GM23338 (cell line): ENCODE measurements at regions not wholly inside any gene's neighbourhood (a gene's known extent, or its start where the extent isn't known, plus 50 kb on each side); places are given as distances from the start of the nearest gene placed in this dataset.

Experiments used
- CREB1 ChIP-seq: fragments of 250-450 bp; sonication (Bioruptor Pico); IDR thresholded peaks from 2 replicates; pipeline ENCODE4 v1.5.0; 2020; ENCODE audit warnings: low read depth, mild to moderate bottlenecking, moderate library complexity
- EZH2 ChIP-seq: fragments of 200-600 bp; sonication (generic); IDR thresholded peaks from one replicate; pipeline ENCODE4 v1.8.0; 2017; ENCODE audit warnings: antibody characterized with exemption, mild to moderate bottlenecking, low read depth; ENCODE audit not compliant: unreplicated experiment
- EZH2phosphoT487 ChIP-seq: fragments of 200-600 bp; sonication (generic); IDR thresholded peaks from one replicate; pipeline ENCODE4 v1.8.1; 2018; ENCODE audit warnings: antibody characterized with exemption; ENCODE audit not compliant: unreplicated experiment
- POLR2AphosphoS5 ChIP-seq: IDR thresholded peaks from 2 replicates; pipeline ENCODE4 v1.6.1; 2016; ENCODE audit warnings: antibody characterized with exemption, low read depth
- STAT1 ChIP-seq: IDR thresholded peaks from one replicate; pipeline ENCODE4 v1.6.1; 2016; ENCODE audit warnings: antibody characterized with exemption; ENCODE audit not compliant: unreplicated experiment
- TF ChIP-seq, protein P1 (sequence below), 2 experiments: fragments of 200-600 bp in 1 of 2; sonication (generic) in 1 of 2; conservative IDR thresholded peaks; 2 replicates each; pipeline versions ENCODE4 v1.5.1 to v1.6.1; 2016 to 2017; ENCODE audit warnings: antibody characterized with exemption in 2 of 2, low read depth in 2 of 2, mild to moderate bottlenecking in 2 of 2, moderate library complexity in 1 of 2
- TF ChIP-seq, protein P2 (sequence below): IDR thresholded peaks from one replicate; pipeline ENCODE4 v1.6.1; 2018; ENCODE audit warnings: antibody characterized with exemption; ENCODE audit not compliant: unreplicated experiment

DNA sequence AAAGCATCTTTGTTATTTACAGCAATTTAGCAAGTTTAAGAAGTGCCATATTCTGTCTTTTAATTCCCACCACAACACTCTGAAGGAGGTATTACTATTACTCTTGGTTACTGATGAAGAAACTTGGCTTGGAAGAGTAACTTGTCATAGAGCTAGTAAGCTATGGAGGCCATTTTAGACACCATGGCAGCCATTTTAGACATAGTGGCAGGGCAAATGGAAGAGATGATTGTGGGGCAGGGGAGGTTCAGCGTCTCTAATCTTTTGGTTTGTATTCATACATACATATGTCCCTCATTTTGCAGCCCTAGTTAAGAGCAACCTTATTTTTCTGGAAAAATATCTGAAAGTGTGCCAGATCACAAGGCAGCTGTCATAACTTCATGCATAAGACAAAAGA, 82.6 kb upstream of the SOX1 start:
- TF ChIP-seq, protein P1, sequence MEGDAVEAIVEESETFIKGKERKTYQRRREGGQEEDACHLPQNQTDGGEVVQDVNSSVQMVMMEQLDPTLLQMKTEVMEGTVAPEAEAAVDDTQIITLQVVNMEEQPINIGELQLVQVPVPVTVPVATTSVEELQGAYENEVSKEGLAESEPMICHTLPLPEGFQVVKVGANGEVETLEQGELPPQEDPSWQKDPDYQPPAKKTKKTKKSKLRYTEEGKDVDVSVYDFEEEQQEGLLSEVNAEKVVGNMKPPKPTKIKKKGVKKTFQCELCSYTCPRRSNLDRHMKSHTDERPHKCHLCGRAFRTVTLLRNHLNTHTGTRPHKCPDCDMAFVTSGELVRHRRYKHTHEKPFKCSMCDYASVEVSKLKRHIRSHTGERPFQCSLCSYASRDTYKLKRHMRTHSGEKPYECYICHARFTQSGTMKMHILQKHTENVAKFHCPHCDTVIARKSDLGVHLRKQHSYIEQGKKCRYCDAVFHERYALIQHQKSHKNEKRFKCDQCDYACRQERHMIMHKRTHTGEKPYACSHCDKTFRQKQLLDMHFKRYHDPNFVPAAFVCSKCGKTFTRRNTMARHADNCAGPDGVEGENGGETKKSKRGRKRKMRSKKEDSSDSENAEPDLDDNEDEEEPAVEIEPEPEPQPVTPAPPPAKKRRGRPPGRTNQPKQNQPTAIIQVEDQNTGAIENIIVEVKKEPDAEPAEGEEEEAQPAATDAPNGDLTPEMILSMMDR (conservative IDR thresholded peaks at IDR 0.05; ENCODE audit: low read depth in 2 of 2): no peak
- TF ChIP-seq EZH2: no peak
- TF ChIP-seq STAT1: no peak
- TF ChIP-seq, protein P2, sequence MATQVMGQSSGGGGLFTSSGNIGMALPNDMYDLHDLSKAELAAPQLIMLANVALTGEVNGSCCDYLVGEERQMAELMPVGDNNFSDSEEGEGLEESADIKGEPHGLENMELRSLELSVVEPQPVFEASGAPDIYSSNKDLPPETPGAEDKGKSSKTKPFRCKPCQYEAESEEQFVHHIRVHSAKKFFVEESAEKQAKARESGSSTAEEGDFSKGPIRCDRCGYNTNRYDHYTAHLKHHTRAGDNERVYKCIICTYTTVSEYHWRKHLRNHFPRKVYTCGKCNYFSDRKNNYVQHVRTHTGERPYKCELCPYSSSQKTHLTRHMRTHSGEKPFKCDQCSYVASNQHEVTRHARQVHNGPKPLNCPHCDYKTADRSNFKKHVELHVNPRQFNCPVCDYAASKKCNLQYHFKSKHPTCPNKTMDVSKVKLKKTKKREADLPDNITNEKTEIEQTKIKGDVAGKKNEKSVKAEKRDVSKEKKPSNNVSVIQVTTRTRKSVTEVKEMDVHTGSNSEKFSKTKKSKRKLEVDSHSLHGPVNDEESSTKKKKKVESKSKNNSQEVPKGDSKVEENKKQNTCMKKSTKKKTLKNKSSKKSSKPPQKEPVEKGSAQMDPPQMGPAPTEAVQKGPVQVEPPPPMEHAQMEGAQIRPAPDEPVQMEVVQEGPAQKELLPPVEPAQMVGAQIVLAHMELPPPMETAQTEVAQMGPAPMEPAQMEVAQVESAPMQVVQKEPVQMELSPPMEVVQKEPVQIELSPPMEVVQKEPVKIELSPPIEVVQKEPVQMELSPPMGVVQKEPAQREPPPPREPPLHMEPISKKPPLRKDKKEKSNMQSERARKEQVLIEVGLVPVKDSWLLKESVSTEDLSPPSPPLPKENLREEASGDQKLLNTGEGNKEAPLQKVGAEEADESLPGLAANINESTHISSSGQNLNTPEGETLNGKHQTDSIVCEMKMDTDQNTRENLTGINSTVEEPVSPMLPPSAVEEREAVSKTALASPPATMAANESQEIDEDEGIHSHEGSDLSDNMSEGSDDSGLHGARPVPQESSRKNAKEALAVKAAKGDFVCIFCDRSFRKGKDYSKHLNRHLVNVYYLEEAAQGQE: no peak
- no peak for TF ChIP-seq EZH2phosphoT487
- no peak for TF ChIP-seq POLR2AphosphoS5
- no peak for TF ChIP-seq CREB1 (CRISPR knock-in tag)
